ENCODE measurements at regions not wholly inside any gene's neighbourhood (a gene's known extent, or its start where the extent isn't known, plus 50 kb on each side); places are given as distances from the start of the nearest gene placed in this dataset.
"Not testable (repeated sequence)": the region's sequence is repeated elsewhere in the genome, so short reads cannot be mapped to it uniquely, and the experiment has no call there.

DNA sequence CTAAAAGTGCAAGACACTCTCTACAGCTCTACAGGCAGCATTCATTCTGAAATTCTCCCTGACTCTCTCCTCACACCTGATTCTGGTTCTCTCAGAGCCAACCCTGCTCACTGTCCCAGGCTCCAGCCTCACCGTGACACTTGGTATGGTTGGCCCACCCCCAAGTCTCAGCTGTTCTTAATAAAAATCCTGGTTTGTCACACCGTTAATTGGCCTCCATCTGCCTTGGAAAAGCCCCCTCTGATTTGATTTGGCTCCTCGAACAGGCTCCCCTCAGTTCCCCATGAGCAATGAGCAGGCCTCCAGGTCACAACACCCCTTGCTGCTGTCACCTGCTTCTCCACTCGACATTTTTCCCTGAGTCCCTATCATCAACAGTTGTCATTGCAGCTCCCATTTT, 507.3 kb upstream of the AUTS2 start:
- DNase-seq (ENCODE audit: low spot score) = no peak

DNA sequence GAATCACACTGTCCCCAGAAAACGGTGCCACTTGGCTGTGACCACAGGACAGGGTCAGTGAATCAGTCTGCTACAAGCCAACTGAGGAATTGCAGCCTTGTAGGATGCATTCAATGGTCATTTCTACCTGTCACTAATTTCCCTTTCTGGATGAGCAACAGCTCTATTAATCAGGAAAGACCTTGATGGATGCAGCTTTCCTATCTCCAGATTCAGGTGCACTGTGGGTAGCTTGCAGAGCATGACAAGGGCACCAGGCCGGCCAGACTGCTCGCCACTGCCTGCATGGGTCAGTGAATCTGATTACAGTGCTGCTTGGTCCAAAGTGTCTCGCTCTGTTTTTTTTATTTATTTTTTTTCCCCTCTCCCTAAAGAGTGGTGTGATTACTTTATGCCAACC, 506.8 kb upstream of the AUTS2 start:
- DNase-seq (ENCODE audit: low spot score) = no peak

DNA sequence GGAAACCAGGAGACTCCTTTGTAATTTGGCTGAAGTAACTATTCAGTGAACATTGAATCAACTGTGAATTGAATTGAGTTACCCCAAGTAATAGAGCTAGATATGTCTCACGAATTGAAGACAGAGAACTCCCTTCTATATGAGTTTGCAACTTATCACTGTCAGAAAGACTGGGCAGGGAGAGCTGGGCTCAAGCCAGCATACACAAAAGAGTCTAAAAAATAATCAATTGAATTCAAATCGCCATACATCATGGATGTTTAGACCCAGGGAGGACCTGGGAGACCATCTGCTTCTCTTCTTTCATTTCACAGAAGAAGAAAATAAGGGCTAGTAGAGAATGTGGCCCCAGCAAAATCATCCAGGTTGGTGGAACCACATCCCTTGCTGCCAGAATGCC, 503.1 kb upstream of the AUTS2 start:
- DNase-seq (ENCODE audit: low spot score) = no peak

DNA sequence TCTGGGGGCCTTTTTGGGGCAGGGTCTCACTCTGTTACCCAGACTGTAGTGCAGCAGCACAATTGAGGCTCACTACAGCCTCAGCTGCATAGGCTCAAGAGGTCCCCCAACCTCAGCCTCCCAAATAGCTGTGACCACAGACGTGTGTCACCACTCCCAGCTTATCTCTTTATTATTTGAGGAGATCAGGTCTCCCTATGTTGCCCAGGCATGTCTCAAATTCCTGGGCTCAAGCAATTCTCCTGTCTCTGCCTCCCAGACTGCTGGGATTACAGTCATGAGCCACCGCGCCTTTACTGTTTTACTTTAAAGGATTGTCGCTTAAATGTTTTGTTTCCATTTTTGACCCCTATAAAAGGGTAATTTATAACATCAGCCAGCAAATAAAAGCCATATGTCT, 502.6 kb upstream of the AUTS2 start:
- DNase-seq (ENCODE audit: low spot score) = no peak

DNA sequence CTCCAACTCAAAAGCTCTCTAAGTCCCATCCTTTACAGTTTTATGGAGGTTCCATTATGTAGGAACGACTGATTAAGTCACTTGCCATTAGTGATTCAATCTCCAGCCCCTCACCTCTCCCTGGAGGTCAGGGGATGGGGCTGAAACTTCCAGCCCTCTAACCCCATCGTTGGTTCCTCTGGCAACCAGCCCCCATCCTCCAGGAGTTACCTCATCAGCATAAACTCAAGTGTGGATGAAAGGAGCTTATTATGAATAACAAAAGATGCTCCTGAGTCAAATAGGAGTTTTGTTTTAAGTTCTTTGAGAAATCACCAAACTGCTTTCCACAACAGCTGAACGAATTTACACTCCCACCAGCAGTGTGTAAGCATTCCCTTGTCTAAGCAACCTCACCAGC, 494.3 kb upstream of the AUTS2 start:
- DNase-seq (ENCODE audit: low spot score) = no peak

DNA sequence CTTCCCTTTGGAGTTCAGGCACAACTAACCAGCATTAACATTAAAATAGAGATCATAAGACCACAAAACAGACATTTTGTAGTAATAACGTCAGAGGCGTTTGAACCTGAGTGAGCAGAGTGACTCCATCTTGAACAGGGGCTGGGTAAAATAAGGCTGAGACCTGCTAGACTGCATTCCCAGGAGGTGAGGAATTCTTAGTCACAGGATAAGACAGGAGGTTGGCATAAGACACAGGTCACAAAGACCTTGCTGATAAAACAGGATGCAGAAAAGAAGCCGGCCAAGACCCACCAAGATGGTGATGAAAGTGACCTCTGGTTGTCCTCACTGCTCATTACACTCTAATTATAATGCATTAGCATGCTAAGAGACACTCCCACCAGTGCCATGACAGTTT, 493.2 kb upstream of the AUTS2 start:
- no peak for DNase-seq (ENCODE audit: low spot score)

DNA sequence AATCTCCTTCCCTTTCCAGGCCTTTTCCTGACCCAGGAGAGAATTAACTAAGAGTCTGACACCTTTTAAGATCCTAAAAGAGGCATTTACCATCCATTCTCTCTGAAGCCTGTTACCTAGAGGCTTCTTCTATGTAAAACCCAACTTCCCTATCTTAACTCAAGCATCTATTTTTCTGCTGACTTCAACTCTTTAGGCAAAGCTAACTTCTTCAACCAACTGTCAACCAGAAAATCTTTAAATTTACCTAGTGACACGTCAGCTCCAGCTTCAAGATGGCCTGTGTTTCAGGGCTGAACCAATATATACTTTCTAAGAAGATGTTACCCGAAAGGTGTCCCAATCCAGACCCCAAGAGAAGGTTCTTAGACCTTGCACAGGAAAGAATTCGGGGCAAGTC, 492.3 kb upstream of the AUTS2 start:
- no peak for DNase-seq (ENCODE audit: low spot score)

DNA sequence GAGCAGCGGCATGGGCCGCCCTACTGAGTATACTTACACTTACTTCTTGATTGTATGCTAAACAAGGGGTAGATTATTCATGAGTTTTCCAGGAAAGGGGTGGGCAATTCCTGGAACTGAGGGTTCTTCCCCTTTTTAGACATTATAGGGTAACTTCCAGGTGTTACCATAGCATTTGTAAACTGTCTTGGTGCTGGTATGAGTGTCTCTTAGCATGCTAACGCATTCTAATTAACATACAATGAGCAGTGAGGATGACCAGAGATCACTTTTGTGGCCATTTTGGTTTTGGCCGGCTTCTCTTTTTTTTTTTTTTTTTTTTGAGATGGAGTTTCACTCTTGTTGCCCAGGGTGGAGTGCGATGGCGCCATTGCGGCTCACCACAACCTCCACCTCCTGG, 491.8 kb upstream of the AUTS2 start:
- not testable (repeated sequence) for DNase-seq (ENCODE audit: low spot score)

DNA sequence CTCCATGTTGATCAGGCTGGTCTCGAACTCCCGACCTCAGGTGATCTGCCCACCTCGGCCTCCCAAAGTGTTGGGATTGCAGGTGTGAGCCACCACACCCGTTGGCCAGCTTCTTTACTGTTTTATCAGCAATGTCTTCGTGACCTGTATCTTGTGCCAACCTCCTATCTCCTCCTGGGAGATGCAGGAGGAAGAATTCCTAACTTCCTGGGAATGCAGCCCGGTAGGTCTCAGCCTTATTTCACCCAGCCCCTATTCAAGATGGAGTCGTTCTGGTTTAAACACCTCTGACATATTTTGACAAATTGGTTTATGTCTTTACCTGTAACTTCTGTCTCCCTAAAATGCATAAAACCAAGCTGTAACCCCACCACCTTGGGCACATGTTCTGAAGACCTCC, 491.3 kb upstream of the AUTS2 start:
- not testable (repeated sequence) for DNase-seq (ENCODE audit: low spot score)

DNA sequence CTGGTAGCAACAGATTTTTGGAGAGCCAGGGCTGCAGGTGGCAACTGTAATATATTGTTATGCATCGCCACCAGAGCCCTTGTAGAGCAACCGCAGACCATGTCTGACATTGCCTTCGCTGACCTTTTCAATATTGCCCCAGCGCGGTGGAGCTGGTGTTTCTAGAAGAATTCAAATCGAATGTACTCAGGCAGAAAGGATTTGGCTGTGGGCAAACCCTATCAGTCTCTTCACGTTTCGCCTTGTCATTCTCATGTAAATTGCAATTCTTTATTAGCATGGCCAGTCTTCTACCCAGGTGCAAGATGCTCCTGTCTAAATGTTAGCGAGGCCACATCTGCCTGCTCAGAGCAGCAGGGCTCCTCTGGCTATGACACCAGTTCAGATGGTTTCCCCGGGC, 490.2 kb upstream of the AUTS2 start:
- no peak for DNase-seq (ENCODE audit: low spot score)

DNA sequence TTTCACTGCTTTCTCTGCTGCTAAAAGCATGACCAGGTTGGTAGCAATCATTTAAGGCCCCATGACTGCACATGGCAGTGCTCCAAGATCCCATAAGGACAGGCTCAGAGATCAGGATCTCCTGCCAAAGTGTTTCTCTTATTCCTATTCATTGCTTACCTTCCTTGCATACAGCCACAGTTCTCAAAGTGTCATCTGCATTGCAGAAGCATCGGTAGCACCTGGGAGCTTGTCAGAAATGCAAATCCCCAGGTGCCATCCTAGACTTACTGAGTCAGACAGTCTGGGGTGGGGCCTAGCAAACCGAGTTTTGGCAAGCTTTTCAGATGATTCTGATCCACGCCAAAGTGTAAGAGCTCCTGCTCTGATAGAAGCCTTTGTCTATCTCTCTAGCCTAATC, 489.0 kb upstream of the AUTS2 start:
- DNase-seq (ENCODE audit: low spot score) = no peak

DNA sequence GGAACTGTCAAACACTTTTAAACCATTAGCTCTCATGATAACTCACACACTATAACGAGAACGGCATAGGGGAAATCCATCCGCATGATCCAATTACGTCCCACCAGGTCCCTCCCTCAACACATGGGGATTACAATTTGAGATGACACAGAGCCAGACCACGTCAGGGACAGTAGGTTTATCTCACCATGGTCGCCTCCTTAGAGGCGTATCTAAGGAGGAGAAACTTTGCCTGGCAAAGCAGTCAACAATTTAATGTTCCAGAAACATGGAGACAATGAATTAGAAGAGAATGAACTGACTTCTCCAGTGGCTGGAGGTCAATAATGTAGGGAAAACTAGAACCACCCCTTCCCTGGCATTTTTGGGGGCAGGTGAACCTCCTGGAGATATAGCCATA, 488.4 kb upstream of the AUTS2 start:
- no peak for DNase-seq (ENCODE audit: low spot score)

DNA sequence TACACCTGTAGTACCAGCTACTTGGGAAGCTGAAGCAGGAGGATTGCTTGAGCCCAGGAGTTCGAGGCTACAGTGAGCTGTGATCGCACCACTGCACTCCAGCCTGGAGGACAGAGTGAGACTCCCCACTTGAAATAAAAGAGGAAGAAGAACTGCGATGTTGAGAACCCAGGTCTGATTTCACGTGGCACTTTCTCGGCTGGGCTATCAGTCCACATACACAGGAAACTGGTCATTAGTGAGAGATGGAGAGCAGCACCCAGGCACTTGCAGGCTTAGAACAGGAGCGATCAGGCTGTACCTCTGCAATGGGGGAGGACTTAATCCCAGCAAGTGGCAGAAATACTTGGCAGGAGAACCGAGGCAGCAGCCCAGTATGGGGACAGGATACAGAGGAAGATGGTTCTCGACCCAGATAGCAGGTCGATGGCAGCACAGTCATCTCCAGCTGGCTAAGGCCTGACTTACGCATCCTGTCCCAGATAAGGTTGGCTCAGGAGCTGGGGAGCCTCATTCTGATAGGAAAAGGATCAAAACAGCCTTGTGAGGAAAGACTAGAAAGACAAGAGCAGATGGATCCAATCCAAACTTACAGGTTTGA, 487.7 kb upstream of the AUTS2 start:
- DNase-seq (ENCODE audit: low spot score) = no peak

DNA sequence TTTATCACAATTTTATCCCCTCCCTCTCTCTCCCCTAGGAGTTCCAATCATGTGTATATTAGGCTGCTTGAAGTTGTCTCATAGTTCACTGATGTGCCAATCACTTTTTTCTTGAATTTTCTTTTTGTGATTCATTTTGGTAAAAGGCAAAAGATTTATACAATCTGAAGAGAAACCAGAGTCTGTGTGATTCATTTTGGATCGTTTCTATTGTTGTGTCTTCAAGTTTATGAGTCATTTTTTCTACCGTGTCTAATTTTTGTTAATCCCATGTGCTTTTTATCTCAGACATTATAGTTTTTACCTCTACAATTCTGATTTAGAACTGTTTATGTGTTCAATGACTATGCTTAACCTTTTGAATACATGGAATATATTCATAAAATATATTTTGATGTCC, 483.9 kb upstream of the AUTS2 start:
- DNase-seq (ENCODE audit: low spot score) = no peak

DNA sequence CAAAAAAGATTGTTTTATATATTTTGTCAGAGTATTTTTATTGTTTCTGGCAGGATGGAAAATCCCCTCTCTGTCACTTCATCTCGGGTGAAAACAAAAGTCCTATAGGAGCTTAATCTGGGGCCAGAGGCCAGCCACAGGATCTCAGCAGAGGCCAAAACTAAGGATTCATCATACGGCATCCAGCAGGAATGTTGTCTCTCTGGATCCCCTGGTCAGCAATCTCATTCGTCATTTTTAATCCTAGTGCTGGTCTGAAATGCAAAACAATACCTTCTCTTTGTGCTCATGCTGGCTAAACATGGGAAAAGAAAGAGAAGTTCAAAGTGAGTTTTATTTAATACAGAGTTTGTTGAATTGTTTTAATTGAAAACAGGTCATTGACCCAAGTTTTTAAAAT, 482.5 kb upstream of the AUTS2 start:
- DNase-seq (ENCODE audit: low spot score) = no peak

DNA sequence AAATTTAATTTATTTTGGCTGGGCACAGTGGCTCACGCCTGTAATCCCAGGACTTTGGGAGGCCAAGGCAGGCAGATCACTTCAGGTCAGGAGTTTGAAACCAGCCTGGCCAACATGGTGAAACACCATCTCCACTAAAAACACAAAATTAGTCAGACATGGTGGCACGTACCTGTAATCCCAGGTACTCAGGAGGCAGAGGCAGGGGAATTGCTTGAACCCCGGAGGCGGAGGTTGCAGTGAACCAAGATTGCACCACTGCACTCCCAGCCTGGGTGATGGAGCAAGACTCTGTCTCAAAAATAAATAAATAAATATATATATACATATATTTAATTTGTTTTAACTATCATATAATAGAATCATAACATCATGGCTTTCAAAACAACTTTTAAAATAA, 482.1 kb upstream of the AUTS2 start:
- DNase-seq (ENCODE audit: low spot score) = not testable (repeated sequence)

DNA sequence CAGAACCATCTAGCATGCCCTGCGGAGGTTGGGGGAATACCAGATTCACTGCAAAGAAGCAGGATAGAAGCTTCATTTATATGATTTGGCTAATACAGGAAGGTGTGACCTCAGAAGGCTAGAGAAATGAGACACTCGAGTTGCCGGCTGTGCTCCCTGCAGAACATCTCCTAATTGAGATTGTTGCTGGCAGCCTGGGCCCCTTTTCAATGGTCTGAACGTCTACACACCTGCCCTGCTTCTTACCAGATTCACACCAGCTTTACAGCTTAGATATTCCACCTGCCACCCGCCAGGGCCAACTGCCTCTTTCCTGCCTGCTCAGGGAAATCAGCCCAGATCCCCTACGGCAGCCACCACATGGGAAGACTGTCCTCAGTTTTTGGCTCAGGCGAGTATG, 475.3 kb upstream of the AUTS2 start:
- DNase-seq (ENCODE audit: low spot score) = no peak

DNA sequence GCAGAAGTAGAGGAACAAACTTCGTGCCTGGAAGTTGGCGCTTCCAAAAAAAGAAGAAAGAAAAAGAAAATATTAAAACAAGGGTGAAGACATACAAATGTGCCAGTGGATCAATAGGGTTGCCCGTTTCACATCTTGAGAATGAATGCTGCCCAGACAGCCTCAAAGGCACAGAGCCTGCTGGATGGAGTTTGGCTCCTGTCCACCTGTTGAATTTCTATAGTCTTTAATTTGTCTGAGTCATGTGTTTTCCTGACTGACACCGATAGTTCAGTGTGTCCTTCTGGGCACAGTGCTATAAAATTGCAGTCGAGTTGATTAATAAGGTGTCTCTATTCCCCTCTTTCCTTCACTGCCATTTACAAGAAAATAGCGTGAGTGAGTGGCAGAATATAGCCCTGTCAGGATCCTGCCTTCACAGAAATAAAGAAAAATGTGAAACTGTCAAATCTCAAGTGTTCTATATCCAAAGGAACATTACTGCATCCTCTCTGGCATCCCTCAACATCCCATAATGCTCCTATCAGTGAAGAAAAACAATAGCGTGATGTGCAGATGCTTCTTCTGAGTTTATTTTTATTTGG, 471.3 kb upstream of the AUTS2 start:
- DNase-seq (ENCODE audit: low spot score) = no peak

DNA sequence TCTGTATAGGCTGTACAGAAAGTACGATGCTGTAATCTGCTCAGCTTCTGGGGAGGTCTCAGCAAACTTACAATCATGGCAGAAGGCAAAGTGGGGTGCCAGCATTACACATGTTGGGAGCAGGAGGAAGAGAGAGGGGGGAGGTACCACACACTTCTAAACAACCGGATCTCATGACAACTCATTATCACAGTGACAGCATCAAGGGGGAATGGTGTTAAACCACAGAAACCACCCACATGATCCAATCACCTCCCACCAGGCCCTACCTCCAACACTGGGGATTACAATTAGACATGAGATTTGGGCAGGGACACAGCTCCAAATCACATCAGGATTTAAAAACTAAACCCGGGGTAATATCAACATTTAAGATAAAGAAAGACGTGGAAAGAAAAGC, 468.8 kb upstream of the AUTS2 start:
- no peak for DNase-seq (ENCODE audit: low spot score)

DNA sequence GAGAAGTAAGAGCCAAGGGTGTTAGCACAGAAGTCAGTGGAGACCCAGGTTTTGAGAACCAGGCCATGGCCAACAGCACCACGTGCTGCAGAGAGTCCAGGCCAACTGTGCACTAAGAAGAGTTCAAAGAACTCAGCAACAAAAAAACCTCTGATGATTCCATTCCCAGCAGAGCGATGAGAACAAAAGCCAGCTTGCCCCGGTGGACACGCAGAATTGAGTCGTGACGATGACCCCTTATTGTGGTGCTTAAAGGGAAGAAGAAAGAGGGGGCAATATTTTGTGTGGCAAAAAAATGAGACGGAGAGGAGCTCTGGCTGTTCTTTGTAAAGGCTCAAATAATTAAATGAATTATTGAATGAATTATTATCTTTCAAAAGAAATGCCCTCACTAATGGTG, 468.3 kb upstream of the AUTS2 start:
- DNase-seq (ENCODE audit: low spot score) = no peak

DNA sequence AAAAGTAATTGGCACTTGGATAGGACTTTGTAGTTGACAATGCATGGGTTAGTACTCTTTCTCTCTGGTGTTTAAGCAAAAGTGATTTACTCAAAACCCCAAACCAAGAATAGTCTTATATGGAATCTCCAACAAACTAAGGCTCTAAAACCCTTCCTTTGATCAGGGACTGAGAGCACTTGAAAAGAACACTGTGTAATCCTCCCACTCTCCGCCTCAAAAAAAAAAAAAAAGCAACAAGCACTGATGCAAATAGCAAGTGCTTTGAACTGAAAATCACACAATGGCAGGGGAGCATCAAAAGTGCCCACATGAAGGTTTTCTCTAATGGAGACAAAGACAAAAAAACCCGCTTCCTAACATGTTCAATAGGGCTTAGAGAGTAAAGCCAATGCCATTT, 467.9 kb upstream of the AUTS2 start:
- no peak for DNase-seq (ENCODE audit: low spot score)

DNA sequence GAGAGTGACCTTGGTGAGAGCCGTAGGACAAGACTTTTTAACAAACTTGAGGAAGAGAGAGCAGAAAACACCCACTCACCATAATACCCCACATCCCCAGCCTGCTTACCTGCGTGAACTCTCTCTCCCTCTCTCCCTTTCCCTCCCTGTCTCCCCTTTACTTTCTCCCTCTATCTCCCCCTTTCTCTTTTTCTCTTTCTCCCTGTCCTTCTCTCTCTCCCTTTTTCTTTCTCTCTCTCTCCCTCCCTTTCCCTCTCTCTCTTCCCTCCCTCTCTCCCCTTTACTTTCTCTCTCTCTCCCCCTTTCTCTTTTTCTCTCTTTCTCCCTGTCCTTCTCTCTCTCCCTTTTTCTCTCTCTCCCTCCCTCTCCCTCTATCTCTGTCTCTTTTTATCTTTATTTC, 464.0 kb upstream of the AUTS2 start:
- no peak for DNase-seq (ENCODE audit: low spot score)

DNA sequence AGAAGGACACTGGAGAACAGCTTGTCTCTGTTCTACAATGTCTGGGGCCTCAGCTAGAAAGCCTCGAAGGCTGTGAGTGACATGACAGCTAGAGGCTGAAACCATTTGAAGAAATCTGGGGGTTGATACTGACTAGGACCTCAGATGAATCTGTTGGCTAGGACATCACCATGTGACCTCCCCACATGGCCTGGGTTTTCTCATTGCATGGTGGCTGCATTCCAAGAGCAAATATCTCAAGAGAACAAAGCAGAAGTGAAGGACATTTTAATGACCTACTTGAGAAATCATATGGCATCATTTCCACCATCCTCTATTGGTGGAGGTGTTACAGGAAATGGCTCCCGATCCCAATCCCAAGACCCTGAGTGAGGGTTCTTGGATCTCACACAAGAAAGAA, 450.6 kb upstream of the AUTS2 start:
- DNase-seq (ENCODE audit: low spot score) = no peak

All from COLO829 (cell line).